DOHH2 (cell line): ENCODE measurements at regions not wholly inside any gene's neighbourhood (a gene's known extent, or its start where the extent isn't known, plus 50 kb on each side); places are given as distances from the start of the nearest gene placed in this dataset.

ENCODE experiments used
- H3F3A ChIP-seq: fragments of 200-600 bp; sonication (generic), shearing (Covaris generic); 2 replicates; pipeline ENCODE4 v1.6.0; 2016; ENCODE audit warnings: antibody characterized with exemption, mild to moderate bottlenecking; ENCODE audit not compliant: control insufficient read depth, insufficient read depth
- H3K27ac ChIP-seq: fragments of 200-600 bp; sonication (generic); 2 replicates; pipeline ENCODE4 v1.5.1; 2014; ENCODE audit warnings: low read depth, mild to moderate bottlenecking, low read length, moderate library complexity
- H3K27me3 ChIP-seq: fragments of 200-600 bp; sonication (generic); 2 replicates; pipeline ENCODE4 v1.6.1; 2014; ENCODE audit warnings: mild to moderate bottlenecking, low read length, mixed read lengths; ENCODE audit not compliant: control insufficient read depth
- H3K36me3 ChIP-seq: fragments of 200-600 bp; sonication (generic); 2 replicates; pipeline ENCODE4 v1.6.1; 2014; ENCODE audit warnings: mild to moderate bottlenecking, low read length, moderate library complexity, mixed read lengths; ENCODE audit not compliant: control insufficient read depth
- H3K4me1 ChIP-seq: fragments of 200-600 bp; sonication (generic); 2 replicates; pipeline ENCODE4 v1.6.1; 2014; ENCODE audit warnings: mild to moderate bottlenecking, low read length, mixed read lengths; ENCODE audit not compliant: control insufficient read depth
- H3K4me2 ChIP-seq: fragments of 200-600 bp; sonication (generic); 2 replicates; pipeline ENCODE4 v1.6.0; 2014; ENCODE audit warnings: mild to moderate bottlenecking, low read length, moderate library complexity
- H3K4me3 ChIP-seq: fragments of 200-600 bp; sonication (generic); 2 replicates; pipeline ENCODE4 v1.5.1; 2014; ENCODE audit warnings: mild to moderate bottlenecking, low read length, mixed read lengths
- H3K79me2 ChIP-seq: fragments of 200-600 bp; sonication (generic); 2 replicates; pipeline ENCODE4 v1.6.1; 2014; ENCODE audit warnings: mild to moderate bottlenecking, low read length, mixed read lengths; ENCODE audit not compliant: control insufficient read depth
- H3K9me2 ChIP-seq: fragments of 200-600 bp; sonication (generic); replicated peaks from 2 replicates; pipeline ENCODE4 v1.6.1; 2014; ENCODE audit warnings: mild to moderate bottlenecking, low read length, mixed read lengths; ENCODE audit not compliant: control insufficient read depth
- H3K9me3 ChIP-seq: fragments of 200-600 bp; sonication (generic); 2 replicates; pipeline ENCODE4 v1.6.1; 2014; ENCODE audit warnings: antibody characterized with exemption, low read length, mixed read lengths; ENCODE audit not compliant: control insufficient read depth, insufficient read depth
- H4K20me1 ChIP-seq: fragments of 200-600 bp; sonication (generic); 2 replicates; pipeline ENCODE4 v1.6.0; 2014; ENCODE audit warnings: low read depth, mild to moderate bottlenecking, antibody characterized with exemption, low read length, moderate library complexity; ENCODE audit not compliant: control insufficient read depth, insufficient read depth
- EZH2phosphoT487 ChIP-seq: fragments of 200-600 bp; sonication (generic); IDR thresholded peaks from 2 replicates; pipeline ENCODE4 v1.6.1; 2017; ENCODE audit warnings: borderline replicate concordance, mild to moderate bottlenecking, antibody characterized with exemption, low read length, moderate library complexity, mixed read lengths
- TF ChIP-seq, protein P1 (sequence below): fragments of 200-600 bp; sonication (generic); IDR thresholded peaks from one replicate; pipeline ENCODE4 v1.5.1; 2014; ENCODE audit warnings: antibody characterized with exemption, mild to moderate bottlenecking, low read depth, low read length; ENCODE audit not compliant: poor library complexity, severe bottlenecking

DNA sequence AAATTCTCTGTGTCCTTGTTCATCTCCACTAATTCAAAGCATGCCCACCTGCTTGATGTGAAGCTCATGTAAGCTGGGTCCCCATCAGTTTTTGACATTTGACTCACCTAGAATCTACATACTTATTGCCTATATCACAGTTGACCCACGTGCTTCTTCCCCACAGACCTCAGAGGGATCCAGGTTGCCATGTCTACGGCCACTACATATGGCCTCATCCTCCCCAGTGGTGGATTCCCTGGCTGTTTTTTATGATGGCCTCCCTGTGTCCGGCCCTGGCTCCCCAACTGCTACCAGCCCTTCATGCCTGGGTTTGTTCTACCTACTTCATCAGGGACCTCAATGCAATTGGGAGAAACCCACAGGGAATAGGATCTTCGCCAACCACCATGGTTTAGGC lies 187.4 kb upstream of the GDF10 start:
- H3K4me2 ChIP-seq: no peak overlapping the region
- no peaks in the 10 kb centered on the region for H3K9me3 ChIP-seq
- H3F3A ChIP-seq: no peaks in the 10 kb centered on the region
- no peak for TF ChIP-seq EZH2phosphoT487
- TF ChIP-seq, protein P1, sequence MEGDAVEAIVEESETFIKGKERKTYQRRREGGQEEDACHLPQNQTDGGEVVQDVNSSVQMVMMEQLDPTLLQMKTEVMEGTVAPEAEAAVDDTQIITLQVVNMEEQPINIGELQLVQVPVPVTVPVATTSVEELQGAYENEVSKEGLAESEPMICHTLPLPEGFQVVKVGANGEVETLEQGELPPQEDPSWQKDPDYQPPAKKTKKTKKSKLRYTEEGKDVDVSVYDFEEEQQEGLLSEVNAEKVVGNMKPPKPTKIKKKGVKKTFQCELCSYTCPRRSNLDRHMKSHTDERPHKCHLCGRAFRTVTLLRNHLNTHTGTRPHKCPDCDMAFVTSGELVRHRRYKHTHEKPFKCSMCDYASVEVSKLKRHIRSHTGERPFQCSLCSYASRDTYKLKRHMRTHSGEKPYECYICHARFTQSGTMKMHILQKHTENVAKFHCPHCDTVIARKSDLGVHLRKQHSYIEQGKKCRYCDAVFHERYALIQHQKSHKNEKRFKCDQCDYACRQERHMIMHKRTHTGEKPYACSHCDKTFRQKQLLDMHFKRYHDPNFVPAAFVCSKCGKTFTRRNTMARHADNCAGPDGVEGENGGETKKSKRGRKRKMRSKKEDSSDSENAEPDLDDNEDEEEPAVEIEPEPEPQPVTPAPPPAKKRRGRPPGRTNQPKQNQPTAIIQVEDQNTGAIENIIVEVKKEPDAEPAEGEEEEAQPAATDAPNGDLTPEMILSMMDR: no peak
- H4K20me1 ChIP-seq: no peaks in the 10 kb centered on the region
- H3K27me3 ChIP-seq: no peaks in the 10 kb centered on the region; the same call in 1 of the 2 replicates
- no peaks in the 10 kb centered on the region for H3K4me1 ChIP-seq
- H3K9me2 ChIP-seq: no peaks in the 10 kb centered on the region
- no peaks in the 10 kb centered on the region for H3K36me3 ChIP-seq
- H3K27ac ChIP-seq: no peak overlapping the region
- H3K4me3 ChIP-seq: no peak overlapping the region
- no peaks in the 10 kb centered on the region for H3K79me2 ChIP-seq

DNA sequence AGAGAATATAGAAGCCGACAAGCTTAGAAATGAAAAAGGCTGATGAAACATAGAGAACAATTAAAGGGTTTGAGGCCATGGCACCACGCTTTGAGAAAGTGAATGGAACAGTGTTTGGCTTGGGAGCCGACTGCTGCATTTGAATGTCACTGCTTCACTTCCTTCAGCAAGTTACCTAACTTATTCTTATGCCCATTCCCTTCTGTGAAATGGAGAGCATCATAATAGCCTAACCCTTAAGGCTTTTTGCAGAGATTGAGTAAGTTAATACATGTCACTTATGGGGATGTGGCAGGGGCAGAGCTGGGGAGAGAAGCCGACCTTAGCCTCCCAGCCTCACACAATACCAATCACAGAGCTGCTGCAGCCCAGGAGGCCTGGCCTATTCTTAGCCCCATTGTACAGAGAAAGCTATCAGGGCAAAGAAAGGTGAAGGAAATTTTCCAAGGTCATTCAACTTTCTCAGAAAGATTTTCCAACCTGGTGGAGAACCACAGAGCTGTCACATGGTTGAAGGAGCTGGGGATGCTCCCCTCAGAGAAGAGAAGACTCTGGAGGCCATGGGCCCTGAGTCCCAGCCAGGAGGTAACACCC lies 186.0 kb upstream of the GDF10 start:
- Histone ChIP-seq H3K27me3 (no peaks in the 10 kb centered on the region; the same call in 1 of the 2 replicates), H3K36me3 (no peaks in the 10 kb centered on the region), H3K4me3 (no peak overlapping the region), H3K9me3 (no peaks in the 10 kb centered on the region), H3K4me2 (no peak overlapping the region), H3K27ac (no peak overlapping the region), H3K4me1 (no peaks in the 10 kb centered on the region), H3K79me2 (no peaks in the 10 kb centered on the region), H3F3A (no peaks in the 10 kb centered on the region), H3K9me2 (no peaks in the 10 kb centered on the region), H4K20me1 (no peaks in the 10 kb centered on the region)
- TF ChIP-seq, protein P1: no peak
- TF ChIP-seq EZH2phosphoT487: no peak

DNA sequence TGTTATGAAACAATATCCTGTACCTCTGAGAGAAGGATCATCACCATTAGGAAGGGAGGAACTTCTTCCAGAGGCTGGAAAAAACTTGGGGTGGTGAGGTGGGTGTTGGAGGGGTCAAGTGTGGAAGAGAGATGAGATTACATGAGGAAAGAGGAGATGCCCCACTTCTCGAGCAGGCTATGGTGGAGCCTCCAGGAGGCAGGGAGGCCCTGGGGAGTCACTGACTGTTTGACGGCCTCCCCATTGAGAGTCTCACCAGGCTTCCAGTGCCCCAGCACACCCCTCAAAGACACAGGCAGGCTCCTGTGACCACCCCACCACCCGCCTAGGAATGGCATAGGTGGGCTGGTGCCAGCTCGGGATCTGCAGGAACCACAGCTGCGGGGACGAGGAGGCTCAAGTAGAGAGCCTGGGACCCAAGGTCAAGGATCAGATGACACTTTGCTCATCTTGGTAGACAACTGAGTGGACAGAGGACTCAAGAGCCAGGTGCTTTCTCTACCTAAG lies 185.3 kb upstream of the GDF10 start:
- Histone ChIP-seq H3K4me3 (no peak overlapping the region), H3K27ac (no peak overlapping the region), H3K79me2 (no peaks in the 10 kb centered on the region), H3K9me2 (no peaks in the 10 kb centered on the region), H3F3A (no peaks in the 10 kb centered on the region), H3K4me1 (no peaks in the 10 kb centered on the region), H3K4me2 (no peak overlapping the region), H4K20me1 (no peaks in the 10 kb centered on the region), H3K27me3 (no peaks in the 10 kb centered on the region; the same call in 1 of the 2 replicates), H3K9me3 (no peaks in the 10 kb centered on the region), H3K36me3 (no peaks in the 10 kb centered on the region)
- TF ChIP-seq, protein P1: no peak
- no peak for TF ChIP-seq EZH2phosphoT487
